HepG2 (cell line): ENCODE measurements at regions not wholly inside any gene's neighbourhood (a gene's known extent, or its start where the extent isn't known, plus 50 kb on each side); places are given as distances from the start of the nearest gene placed in this dataset.

Experiments used
- ATAC-seq: fragments of 200-7000 bp; cut with Tn5 transposase; 3 replicates; pipeline ENCODE4 v1.9.1; 2020; ENCODE audit warnings: mild to moderate bottlenecking, moderate library complexity
- BruUV-seq: library from RNA; stranded (reverse); fragments of 400-500 nt; replicated peaks from 2 replicates; lab custom pipeline; 2021; lab: Mats Ljungman, UMichigan
- CTCF ChIA-PET: fragments of 300-600 bp; formaldehyde crosslinking; extraction: SDS; loops from one replicate; lab custom pipeline; 2021; ENCODE audit warnings: low total read pairs, inconsistent platforms, low intra/inter-chr PET ratio; lab: Yijun Ruan, JAX
- POLR2A ChIA-PET: fragments of 350-600 bp; sonication (Branson Sonifier 250); formaldehyde crosslinking; loops from one replicate; lab custom pipeline; 2020; ENCODE audit warnings: antibody characterized with exemption, inconsistent platforms; lab: Yijun Ruan, JAX
- DNase-seq: peaks from one replicate; pipeline ENCODE4 v3.0.0-alpha.2; 2015; ENCODE audit warnings: low spot score
- FAIRE-seq: peaks from 3 replicates; lab custom pipeline; 2011; peaks lifted over from hg19 to GRCh38; lab: Jason Lieb, UNC
- H2AFZ ChIP-seq: one replicate; pipeline ENCODE4 v1.6.1; 2011; ENCODE audit warnings: low read length, inconsistent platforms
- H3K27ac ChIP-seq: fragments of 300-600 bp; 3 replicates; pipeline ENCODE4 v1.8.0; 2011; ENCODE audit warnings: mixed run types, mild to moderate bottlenecking, mixed read lengths, low read length, inconsistent platforms; ENCODE audit not compliant: insufficient read depth; ENCODE audit errors: extremely low read length
- H3K27me3 ChIP-seq, 2 experiments: fragments of 200-600 bp in 1 of 2; 2 replicates in 1 of 2; 3 replicates in 1 of 2; pipeline versions ENCODE4 v1.6.0 to v1.8.0; 2011; ENCODE audit warnings: low read length in 2 of 2, mild to moderate bottlenecking in 2 of 2, moderate library complexity in 2 of 2, inconsistent platforms in 1 of 2; ENCODE audit not compliant: insufficient read depth in 2 of 2, control insufficient read depth in 1 of 2
- H3K36me3 ChIP-seq, 2 experiments: fragments of 200-600 bp in 1 of 2; replicated peaks in 1 of 2; 2 replicates in 1 of 2; 3 replicates in 1 of 2; pipeline versions ENCODE4 v1.5.1 to v1.8.0; 2011; ENCODE audit warnings: low read length in 2 of 2, inconsistent platforms in 1 of 2; ENCODE audit not compliant: insufficient read depth in 2 of 2, control insufficient read depth in 1 of 2
- H3K4me1 ChIP-seq: 2 replicates; pipeline ENCODE4 v1.5.1; 2012; ENCODE audit warnings: low read length, inconsistent platforms; ENCODE audit not compliant: insufficient read depth
- H3K4me2 ChIP-seq: 2 replicates; pipeline ENCODE4 v1.6.0; 2011; ENCODE audit warnings: low read depth, low read length, inconsistent platforms
- H3K4me3 ChIP-seq, 3 experiments: fragments of 200-600 bp in 1 of 3; sonication (generic), shearing (Covaris generic) in 1 of 3; replicated peaks in 1 of 3; 2 replicates each; pipeline ENCODE4 v1.5.1; 2011 to 2016; ENCODE audit warnings: low read length in 3 of 3, inconsistent platforms in 2 of 3, low read depth in 2 of 3, mild to moderate bottlenecking in 2 of 3, control low read depth in 1 of 3, mixed read lengths in 1 of 3; ENCODE audit not compliant: insufficient read depth in 1 of 3
- H3K79me2 ChIP-seq: one replicate; pipeline ENCODE4 v1.6.1; 2011; ENCODE audit warnings: low read length, inconsistent platforms; ENCODE audit not compliant: insufficient read depth
- H3K9ac ChIP-seq: 2 replicates; pipeline ENCODE4 v1.6.0; 2011; ENCODE audit warnings: mild to moderate bottlenecking, low read depth, low read length, inconsistent platforms; ENCODE audit not compliant: insufficient read depth
- H3K9me3 ChIP-seq: 2 replicates; pipeline ENCODE4 v1.5.1; 2012; ENCODE audit warnings: mild to moderate bottlenecking, low read length
- H4K20me1 ChIP-seq: 2 replicates; pipeline ENCODE4 v1.6.0; 2011; ENCODE audit warnings: inconsistent platforms, mild to moderate bottlenecking, low read length, moderate library complexity; ENCODE audit not compliant: insufficient read depth
- EHMT2 ChIP-seq: fragments of 200-600 bp; sonication (generic); IDR thresholded peaks from 2 replicates; pipeline ENCODE4 v1.7.0; 2017; ENCODE audit warnings: antibody characterized with exemption, low read depth, low read length, borderline replicate concordance
- HOXD1 ChIP-seq: sonication (generic); formaldehyde crosslinking; IDR thresholded peaks from 2 replicates; pipeline ENCODE4 v1.5.0; 2020; ENCODE audit warnings: missing genetic modification reagents
- KLF15 ChIP-seq: sonication (generic); formaldehyde crosslinking; IDR thresholded peaks from 2 replicates; pipeline ENCODE4 v1.8.1; 2023; ENCODE audit warnings: borderline replicate concordance, mild to moderate bottlenecking, inconsistent platforms, missing genetic modification reagents, mixed read lengths
- MBD4 ChIP-seq: IDR thresholded peaks from 2 replicates; pipeline ENCODE4 v1.6.1; 2012; ENCODE audit warnings: low read length, inconsistent platforms, borderline replicate concordance
- SP2 ChIP-seq: sonication (generic); formaldehyde crosslinking; IDR thresholded peaks from 2 replicates; pipeline ENCODE4 v1.5.1; 2020; ENCODE audit warnings: mild to moderate bottlenecking, missing genetic modification reagents
- ZBTB20 ChIP-seq: sonication (generic); formaldehyde crosslinking; IDR thresholded peaks from 2 replicates; pipeline ENCODE4 v1.8.1; 2023; ENCODE audit warnings: missing genetic modification reagents, low read depth, mild to moderate bottlenecking, borderline replicate concordance
- ZNF644 ChIP-seq: IDR thresholded peaks from 2 replicates; pipeline ENCODE4 v1.6.1; 2016; ENCODE audit warnings: low read depth
- WGBS: methylation state at CpG from one replicate; pipeline ENCODE4 v1.1.6; 2017; ENCODE audit warnings: low lambda C conversion rate; 5-methylcytosine and 5-hydroxymethylcytosine counted together
- in situ Hi-C: cut with HindIII; loops from 2 replicates; pipeline ENCODE4 v1.10.0; 2017; ENCODE audit warnings: low pct_unique_long_range_greater_than_20kb; ENCODE audit not compliant: extremely low pct_ligation_motif_present
- intact Hi-C: fragments of 100-400 bp; cut with micrococcal nuclease; formaldehyde crosslinking; loops from one replicate; pipeline ENCODE4 v1.10.0; 2022; ENCODE audit not compliant: unreplicated experiment
- TF ChIP-seq, protein P1 (sequence below): sonication (generic); formaldehyde crosslinking; conservative IDR thresholded peaks from 2 replicates; pipeline ENCODE4 v1.8.0; 2022; ENCODE audit warnings: low read depth, missing genetic modification reagents
- TF ChIP-seq, protein P2 (sequence below): sonication (generic); formaldehyde crosslinking; IDR thresholded peaks from 2 replicates; pipeline ENCODE4 v1.5.0; 2020; ENCODE audit warnings: mild to moderate bottlenecking, low read depth, missing genetic modification reagents, borderline replicate concordance
- TF ChIP-seq, protein P3 (sequence below), 2 experiments: fragments of 450-650 bp in 1 of 2; sonication (generic) in 1 of 2; formaldehyde crosslinking; IDR thresholded peaks; 2 replicates each; pipeline versions ENCODE4 v1.5.0 to v1.8.0; 2020 to 2022; ENCODE audit warnings: mild to moderate bottlenecking in 1 of 2, missing genetic modification reagents in 1 of 2
- TF ChIP-seq, protein P4 (sequence below): sonication (generic); formaldehyde crosslinking; IDR thresholded peaks from 2 replicates; pipeline ENCODE4 v1.4.0; 2020; ENCODE audit warnings: mild to moderate bottlenecking, low read depth, missing genetic modification reagents

DNA sequence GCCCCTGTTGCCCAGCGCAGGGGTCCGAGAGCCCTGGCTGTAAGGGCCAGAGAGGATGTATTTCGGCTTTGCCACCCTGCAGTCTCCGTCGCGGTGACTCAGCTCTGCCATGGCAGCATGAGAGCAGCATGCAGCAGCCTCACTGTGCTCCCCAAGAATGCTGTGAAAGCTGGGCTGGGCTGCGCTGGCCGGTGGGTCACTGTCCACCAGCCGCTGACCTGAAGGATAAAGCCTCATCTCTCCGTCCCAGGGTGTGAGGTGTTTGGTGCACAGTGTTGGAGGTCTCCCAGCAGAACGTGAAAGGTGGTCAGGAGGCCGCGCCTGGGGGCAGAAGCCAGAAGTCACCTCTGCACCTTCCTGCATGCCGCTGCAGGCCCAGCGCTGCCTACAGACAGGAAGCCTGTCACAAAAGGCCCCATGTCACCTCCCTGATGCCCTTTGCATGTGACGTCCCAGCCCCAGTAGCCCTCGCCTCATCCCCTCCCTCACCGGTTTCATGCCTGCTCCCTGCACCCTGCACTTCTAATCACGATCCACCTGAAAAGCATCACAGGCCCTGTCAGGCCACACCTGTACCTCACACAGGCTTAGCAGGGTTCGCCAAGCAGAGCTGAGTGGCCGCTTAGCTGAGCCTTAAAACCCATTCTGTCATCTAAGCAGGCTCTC lies 342.1 kb downstream of the EIPR1 start:
- ATAC-seq: peak; percentile 15
- in situ Hi-C loops (no loop called here), intact Hi-C loops (no loop called here)
- DNase-seq: no peak
- no peaks in the 10 kb centered on the region for H3K9me3 ChIP-seq
- no peak overlapping the region for H2AFZ ChIP-seq
- no peak overlapping the region for H3K4me2 ChIP-seq
- CTCF ChIA-PET: no interaction called here
- TF ChIP-seq EHMT2 (no peak), HOXD1 (CRISPR knock-in tag) (no peak), KLF15 (CRISPR knock-in tag) (no peak), SP2 (CRISPR knock-in tag) (no peak)
- TF ChIP-seq, protein P1, sequence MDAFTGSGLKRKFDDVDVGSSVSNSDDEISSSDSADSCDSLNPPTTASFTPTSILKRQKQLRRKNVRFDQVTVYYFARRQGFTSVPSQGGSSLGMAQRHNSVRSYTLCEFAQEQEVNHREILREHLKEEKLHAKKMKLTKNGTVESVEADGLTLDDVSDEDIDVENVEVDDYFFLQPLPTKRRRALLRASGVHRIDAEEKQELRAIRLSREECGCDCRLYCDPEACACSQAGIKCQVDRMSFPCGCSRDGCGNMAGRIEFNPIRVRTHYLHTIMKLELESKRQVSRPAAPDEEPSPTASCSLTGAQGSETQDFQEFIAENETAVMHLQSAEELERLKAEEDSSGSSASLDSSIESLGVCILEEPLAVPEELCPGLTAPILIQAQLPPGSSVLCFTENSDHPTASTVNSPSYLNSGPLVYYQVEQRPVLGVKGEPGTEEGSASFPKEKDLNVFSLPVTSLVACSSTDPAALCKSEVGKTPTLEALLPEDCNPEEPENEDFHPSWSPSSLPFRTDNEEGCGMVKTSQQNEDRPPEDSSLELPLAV (CRISPR knock-in tag): no peak
- TF ChIP-seq, all 625 proteins: peak for 0
- Histone ChIP-seq H3K36me3 (no peaks in the 10 kb centered on the region), H3K79me2 (no peaks in the 10 kb centered on the region), H3K4me3 (no peak overlapping the region), H3K9ac (no peak overlapping the region), H3K27me3 (peaks cover 6 to 60% of the 10 kb centered on the region in 2 experiments; a peak in 4 of 5 replicates), H3K4me1 (no peaks in the 10 kb centered on the region), H3K27ac (no peak overlapping the region), H4K20me1 (no peaks in the 10 kb centered on the region)
- POLR2A ChIA-PET: no interaction called here
- WGBS: 43% methylated on average over 18 of the region's 21 CpGs
- no peak for FAIRE-seq
- BruUV-seq: no TSS peak

DNA sequence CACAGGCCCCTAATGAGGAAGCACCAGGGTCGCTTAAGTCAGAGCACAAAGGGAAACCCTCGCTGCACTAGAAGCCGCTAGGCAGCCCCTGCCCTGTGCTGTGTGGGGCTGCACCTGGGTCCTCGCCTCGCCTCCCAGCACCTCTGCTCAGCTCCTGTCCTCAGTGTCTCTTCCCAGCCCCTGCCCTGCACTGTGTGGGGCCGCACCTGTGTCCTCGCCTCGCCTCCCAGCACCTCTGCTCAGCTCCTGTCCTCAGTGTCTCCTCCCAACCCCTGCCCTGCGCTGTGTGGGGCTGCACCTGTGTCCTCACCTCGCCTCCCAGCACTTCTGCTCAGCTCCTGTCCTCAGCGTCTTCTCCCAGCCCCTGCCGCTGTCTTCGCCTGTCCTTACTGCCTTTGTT lies 342.8 kb downstream of the EIPR1 start:
- Histone ChIP-seq H3K4me2 (no peak overlapping the region), H3K27me3 (peaks cover 6 to 53% of the 10 kb centered on the region in 2 experiments; a peak in 4 of 5 replicates), H3K27ac (no peak overlapping the region), H3K4me1 (no peaks in the 10 kb centered on the region), H4K20me1 (no peaks in the 10 kb centered on the region), H3K4me3 (no peak overlapping the region), H3K79me2 (no peaks in the 10 kb centered on the region), H3K9me3 (no peaks in the 10 kb centered on the region), H2AFZ (no peak overlapping the region), H3K9ac (no peak overlapping the region), H3K36me3 (no peaks in the 10 kb centered on the region)
- in situ Hi-C loops: no loop called here
- peak; percentile 68 for ATAC-seq
- WGBS: 29% methylated on average over 13 of the region's 13 CpGs
- intact Hi-C loops: loop anchor here (5.0 kb wide), 1 partner anchor 913 kb away; no protein-coding TSS in a partner anchor
- DNase-seq: no peak
- no TSS peak for BruUV-seq
- no peak for FAIRE-seq
- ChIA-PET CTCF (no interaction called here), POLR2A (no interaction called here)
- TF ChIP-seq, protein P2, sequence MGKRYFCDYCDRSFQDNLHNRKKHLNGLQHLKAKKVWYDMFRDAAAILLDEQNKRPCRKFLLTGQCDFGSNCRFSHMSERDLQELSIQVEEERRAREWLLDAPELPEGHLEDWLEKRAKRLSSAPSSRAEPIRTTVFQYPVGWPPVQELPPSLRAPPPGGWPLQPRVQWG (CRISPR knock-in tag): no peak
- TF ChIP-seq, protein P3, sequence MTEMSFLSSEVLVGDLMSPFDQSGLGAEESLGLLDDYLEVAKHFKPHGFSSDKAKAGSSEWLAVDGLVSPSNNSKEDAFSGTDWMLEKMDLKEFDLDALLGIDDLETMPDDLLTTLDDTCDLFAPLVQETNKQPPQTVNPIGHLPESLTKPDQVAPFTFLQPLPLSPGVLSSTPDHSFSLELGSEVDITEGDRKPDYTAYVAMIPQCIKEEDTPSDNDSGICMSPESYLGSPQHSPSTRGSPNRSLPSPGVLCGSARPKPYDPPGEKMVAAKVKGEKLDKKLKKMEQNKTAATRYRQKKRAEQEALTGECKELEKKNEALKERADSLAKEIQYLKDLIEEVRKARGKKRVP (CRISPR knock-in tag; IDR thresholded peaks at IDR 0.05): no peak
- no peak for TF ChIP-seq ZBTB20 (CRISPR knock-in tag)
- no peak for TF ChIP-seq ZNF644 (CRISPR knock-in tag)
- TF ChIP-seq, protein P4, sequence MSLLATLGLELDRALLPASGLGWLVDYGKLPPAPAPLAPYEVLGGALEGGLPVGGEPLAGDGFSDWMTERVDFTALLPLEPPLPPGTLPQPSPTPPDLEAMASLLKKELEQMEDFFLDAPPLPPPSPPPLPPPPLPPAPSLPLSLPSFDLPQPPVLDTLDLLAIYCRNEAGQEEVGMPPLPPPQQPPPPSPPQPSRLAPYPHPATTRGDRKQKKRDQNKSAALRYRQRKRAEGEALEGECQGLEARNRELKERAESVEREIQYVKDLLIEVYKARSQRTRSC: no peak
- TF ChIP-seq MBD4: no peak
